ENCODE measurements at regions not wholly inside any gene's neighbourhood (a gene's known extent, or its start where the extent isn't known, plus 50 kb on each side); places are given as distances from the start of the nearest gene placed in this dataset.

DNA sequence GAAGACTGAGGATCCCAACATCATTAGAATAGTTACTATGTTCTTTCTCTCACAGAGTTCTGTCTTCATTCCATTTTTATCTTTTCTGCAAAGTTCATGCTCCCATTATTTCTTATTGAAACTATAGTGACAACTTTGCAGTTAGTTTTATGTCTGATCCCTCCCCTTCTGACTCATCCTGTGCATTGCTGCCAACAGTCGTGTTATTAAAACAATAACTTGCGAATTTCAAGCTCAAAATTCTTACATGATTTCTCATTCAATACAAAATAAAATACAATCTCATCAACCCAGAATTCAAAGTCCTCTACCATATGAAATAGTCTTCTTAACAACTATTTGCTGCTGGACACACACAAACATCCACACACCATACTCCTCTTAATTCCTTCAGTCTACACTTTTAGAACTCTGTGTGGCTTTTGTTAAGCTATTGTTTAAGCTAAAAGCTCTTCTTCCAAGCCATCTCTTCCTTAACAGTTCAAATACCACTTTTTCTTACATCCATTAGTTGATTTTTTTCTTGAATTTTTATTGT is 261.4 kb upstream of the IRAK1BP1 start:
- TF ChIP-seq, protein P1, sequence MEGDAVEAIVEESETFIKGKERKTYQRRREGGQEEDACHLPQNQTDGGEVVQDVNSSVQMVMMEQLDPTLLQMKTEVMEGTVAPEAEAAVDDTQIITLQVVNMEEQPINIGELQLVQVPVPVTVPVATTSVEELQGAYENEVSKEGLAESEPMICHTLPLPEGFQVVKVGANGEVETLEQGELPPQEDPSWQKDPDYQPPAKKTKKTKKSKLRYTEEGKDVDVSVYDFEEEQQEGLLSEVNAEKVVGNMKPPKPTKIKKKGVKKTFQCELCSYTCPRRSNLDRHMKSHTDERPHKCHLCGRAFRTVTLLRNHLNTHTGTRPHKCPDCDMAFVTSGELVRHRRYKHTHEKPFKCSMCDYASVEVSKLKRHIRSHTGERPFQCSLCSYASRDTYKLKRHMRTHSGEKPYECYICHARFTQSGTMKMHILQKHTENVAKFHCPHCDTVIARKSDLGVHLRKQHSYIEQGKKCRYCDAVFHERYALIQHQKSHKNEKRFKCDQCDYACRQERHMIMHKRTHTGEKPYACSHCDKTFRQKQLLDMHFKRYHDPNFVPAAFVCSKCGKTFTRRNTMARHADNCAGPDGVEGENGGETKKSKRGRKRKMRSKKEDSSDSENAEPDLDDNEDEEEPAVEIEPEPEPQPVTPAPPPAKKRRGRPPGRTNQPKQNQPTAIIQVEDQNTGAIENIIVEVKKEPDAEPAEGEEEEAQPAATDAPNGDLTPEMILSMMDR (IDR thresholded peaks at IDR 0.05) = no peak
- TF ChIP-seq POLR2A (IDR thresholded peaks at IDR 0.05) = no peak

All from breast epithelium (tissue), 3 donors.